ENCODE measurements at regions not wholly inside any gene's neighbourhood (a gene's known extent, or its start where the extent isn't known, plus 50 kb on each side); places are given as distances from the start of the nearest gene placed in this dataset.

GRCh38 chr18:43886341-43886740, 609.1 kb upstream of the SYT4 start:
- no peaks in the 10 kb centered on the region for H3K9me3 ChIP-seq (ENCODE audit: control insufficient read depth, insufficient read depth, low read length)
- no peaks in the 10 kb centered on the region for H3K36me3 ChIP-seq (ENCODE audit: control insufficient read depth, insufficient read depth, low read length)
- WGBS (ENCODE audit: insufficient coverage, insufficient read length) = no CpG with 5 or more reads among the region's 1 CpG
- H3K4me3 ChIP-seq (ENCODE audit: low read length) = no peak overlapping the region
- H3K27ac ChIP-seq (ENCODE audit: low read length) = no peak overlapping the region
- no peaks in the 10 kb centered on the region for H3K27me3 ChIP-seq (ENCODE audit: control insufficient read depth, insufficient read depth, low read length)
- H3K4me1 ChIP-seq (ENCODE audit: control insufficient read depth, insufficient read depth, low read length) = no peaks in the 10 kb centered on the region
- DNase-seq (ENCODE audit: low read depth, low spot score) = no peak

GRCh38 chr18:43887491-43887890, 610.2 kb upstream of the SYT4 start:
- H3K4me3 ChIP-seq (ENCODE audit: low read length) = no peak overlapping the region
- no peak overlapping the region for H3K27ac ChIP-seq (ENCODE audit: low read length)
- no peaks in the 10 kb centered on the region for H3K9me3 ChIP-seq (ENCODE audit: control insufficient read depth, insufficient read depth, low read length)
- no peaks in the 10 kb centered on the region for H3K27me3 ChIP-seq (ENCODE audit: control insufficient read depth, insufficient read depth, low read length)
- peak; percentile 7 for DNase-seq (ENCODE audit: low read depth, low spot score)
- no CpG with 5 or more reads among the region's 2 CpGs for WGBS (ENCODE audit: insufficient coverage, insufficient read length)
- no peaks in the 10 kb centered on the region for H3K4me1 ChIP-seq (ENCODE audit: control insufficient read depth, insufficient read depth, low read length)
- H3K36me3 ChIP-seq (ENCODE audit: control insufficient read depth, insufficient read depth, low read length) = no peaks in the 10 kb centered on the region

DNA sequence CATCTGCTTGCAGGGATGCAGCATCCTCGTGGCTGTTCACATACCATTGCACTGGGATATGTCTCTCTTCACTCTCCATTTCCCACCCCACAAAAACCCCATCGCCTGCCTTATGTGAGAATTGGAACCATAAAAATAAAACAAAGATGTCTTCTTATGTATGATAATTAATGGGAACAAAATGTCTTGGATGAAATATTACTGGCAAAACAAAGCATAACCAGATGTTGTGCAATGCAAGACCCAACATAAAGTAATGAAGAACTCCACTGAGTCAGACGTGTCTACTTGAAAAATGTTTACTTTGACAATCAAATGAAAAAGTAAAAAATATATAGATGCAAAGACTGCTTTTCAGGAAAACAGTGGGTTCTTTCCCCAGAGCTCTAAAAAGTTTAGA, 611.3 kb upstream of the SYT4 start:
- no peaks in the 10 kb centered on the region for H3K9me3 ChIP-seq (ENCODE audit: control insufficient read depth, insufficient read depth, low read length)
- no peaks in the 10 kb centered on the region for H3K4me1 ChIP-seq (ENCODE audit: control insufficient read depth, insufficient read depth, low read length)
- WGBS (ENCODE audit: insufficient coverage, insufficient read length) = no CpG with 5 or more reads among the region's 3 CpGs
- H3K27me3 ChIP-seq (ENCODE audit: control insufficient read depth, insufficient read depth, low read length) = no peaks in the 10 kb centered on the region
- H3K27ac ChIP-seq (ENCODE audit: low read length) = no peak overlapping the region
- DNase-seq (ENCODE audit: low read depth, low spot score) = no peak
- H3K4me3 ChIP-seq (ENCODE audit: low read length) = no peak overlapping the region
- H3K36me3 ChIP-seq (ENCODE audit: control insufficient read depth, insufficient read depth, low read length) = no peaks in the 10 kb centered on the region

GRCh38 chr18:43893001-43893637, 615.8 kb upstream of the SYT4 start:
- no peaks in the 10 kb centered on the region for H3K9me3 ChIP-seq (ENCODE audit: control insufficient read depth, insufficient read depth, low read length)
- no peak for DNase-seq (ENCODE audit: low read depth, low spot score)
- no peak overlapping the region for H3K27ac ChIP-seq (ENCODE audit: low read length)
- no peaks in the 10 kb centered on the region for H3K36me3 ChIP-seq (ENCODE audit: control insufficient read depth, insufficient read depth, low read length)
- no peaks in the 10 kb centered on the region for H3K27me3 ChIP-seq (ENCODE audit: control insufficient read depth, insufficient read depth, low read length)
- no CpG with 5 or more reads among the region's 5 CpGs for WGBS (ENCODE audit: insufficient coverage, insufficient read length)
- no peak overlapping the region for H3K4me3 ChIP-seq (ENCODE audit: low read length)
- H3K4me1 ChIP-seq (ENCODE audit: control insufficient read depth, insufficient read depth, low read length) = no peaks in the 10 kb centered on the region

GRCh38 chr18:43904209-43904837, 627.0 kb upstream of the SYT4 start:
- no peaks in the 10 kb centered on the region for H3K9me3 ChIP-seq (ENCODE audit: control insufficient read depth, insufficient read depth, low read length)
- H3K36me3 ChIP-seq (ENCODE audit: control insufficient read depth, insufficient read depth, low read length) = no peaks in the 10 kb centered on the region
- H3K4me3 ChIP-seq (ENCODE audit: low read length) = no peak overlapping the region
- H3K4me1 ChIP-seq (ENCODE audit: control insufficient read depth, insufficient read depth, low read length) = no peaks in the 10 kb centered on the region
- no peak overlapping the region for H3K27ac ChIP-seq (ENCODE audit: low read length)
- WGBS (ENCODE audit: insufficient coverage, insufficient read length) = no CpG with 5 or more reads among the region's 1 CpG
- no peaks in the 10 kb centered on the region for H3K27me3 ChIP-seq (ENCODE audit: control insufficient read depth, insufficient read depth, low read length)
- DNase-seq (ENCODE audit: low read depth, low spot score) = no peak

GRCh38 chr18:43914018-43914417, 636.7 kb upstream of the SYT4 start:
- no CpG with 5 or more reads among the region's 2 CpGs for WGBS (ENCODE audit: insufficient coverage, insufficient read length)
- Histone ChIP-seq H3K36me3 (ENCODE audit: control insufficient read depth, insufficient read depth, low read length) (no peaks in the 10 kb centered on the region), H3K27ac (ENCODE audit: low read length) (no peak overlapping the region), H3K4me3 (ENCODE audit: low read length) (no peak overlapping the region), H3K4me1 (ENCODE audit: control insufficient read depth, insufficient read depth, low read length) (no peaks in the 10 kb centered on the region), H3K9me3 (ENCODE audit: control insufficient read depth, insufficient read depth, low read length) (no peaks in the 10 kb centered on the region), H3K27me3 (ENCODE audit: control insufficient read depth, insufficient read depth, low read length) (no peaks in the 10 kb centered on the region)
- DNase-seq (ENCODE audit: low read depth, low spot score) = no peak

- no peaks in the 10 kb centered on the region for H3K27me3 ChIP-seq (ENCODE audit: control insufficient read depth, insufficient read depth, low read length)
- no peak overlapping the region for H3K4me3 ChIP-seq (ENCODE audit: low read length)
- H3K27ac ChIP-seq (ENCODE audit: low read length) = no peak overlapping the region
- no CpG with 5 or more reads among the region's 3 CpGs for WGBS (ENCODE audit: insufficient coverage, insufficient read length)
- no peak for DNase-seq (ENCODE audit: low read depth, low spot score)
- no peaks in the 10 kb centered on the region for H3K36me3 ChIP-seq (ENCODE audit: control insufficient read depth, insufficient read depth, low read length)
- no peaks in the 10 kb centered on the region for H3K9me3 ChIP-seq (ENCODE audit: control insufficient read depth, insufficient read depth, low read length)
- H3K4me1 ChIP-seq (ENCODE audit: control insufficient read depth, insufficient read depth, low read length) = no peaks in the 10 kb centered on the region
Measured at GRCh38 chr18:43916984-43917383, 639.7 kb upstream of the SYT4 start.

DNA sequence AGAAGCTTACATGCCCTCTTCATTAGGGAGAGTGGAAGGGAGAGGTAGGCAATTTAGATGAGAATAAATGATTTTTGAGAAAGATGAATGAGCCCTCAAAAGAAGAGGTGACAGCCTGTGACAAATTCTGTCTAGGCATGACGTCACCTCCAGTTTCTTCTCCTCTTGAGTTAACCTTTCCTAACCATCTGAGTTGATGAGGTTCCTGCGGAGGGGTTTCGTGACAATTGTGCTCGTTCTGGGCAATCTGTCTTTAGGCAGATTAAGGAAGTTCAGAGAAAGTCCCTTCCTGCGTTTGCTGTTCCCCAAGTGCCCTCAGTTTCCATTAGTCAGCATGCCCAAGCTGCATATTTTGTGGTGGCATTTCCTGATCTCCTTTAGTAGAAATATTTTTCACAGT, 640.2 kb upstream of the SYT4 start:
- no peaks in the 10 kb centered on the region for H3K27me3 ChIP-seq (ENCODE audit: control insufficient read depth, insufficient read depth, low read length)
- WGBS (ENCODE audit: insufficient coverage, insufficient read length) = no CpG with 5 or more reads among the region's 5 CpGs

GRCh38 chr18:43919551-43919950, 642.3 kb upstream of the SYT4 start:
- no peak for DNase-seq (ENCODE audit: low read depth, low spot score)
- H3K27ac ChIP-seq (ENCODE audit: low read length) = no peak overlapping the region
- H3K27me3 ChIP-seq (ENCODE audit: control insufficient read depth, insufficient read depth, low read length) = no peaks in the 10 kb centered on the region

More for the DNA sequence above, 640.2 kb upstream of the SYT4 start:
- H3K4me1 ChIP-seq (ENCODE audit: control insufficient read depth, insufficient read depth, low read length) = no peaks in the 10 kb centered on the region
- H3K27ac ChIP-seq (ENCODE audit: low read length) = no peak overlapping the region
- H3K4me3 ChIP-seq (ENCODE audit: low read length) = no peak overlapping the region
- H3K9me3 ChIP-seq (ENCODE audit: control insufficient read depth, insufficient read depth, low read length) = no peaks in the 10 kb centered on the region
- no peaks in the 10 kb centered on the region for H3K36me3 ChIP-seq (ENCODE audit: control insufficient read depth, insufficient read depth, low read length)
- no peak for DNase-seq (ENCODE audit: low read depth, low spot score)

GRCh38 chr18:43931439-43931838, 654.1 kb upstream of the SYT4 start:
- no peaks in the 10 kb centered on the region for H3K4me1 ChIP-seq (ENCODE audit: control insufficient read depth, insufficient read depth, low read length)
- H3K9me3 ChIP-seq (ENCODE audit: control insufficient read depth, insufficient read depth, low read length) = no peaks in the 10 kb centered on the region
- H3K27ac ChIP-seq (ENCODE audit: low read length) = no peak overlapping the region
- no peaks in the 10 kb centered on the region for H3K27me3 ChIP-seq (ENCODE audit: control insufficient read depth, insufficient read depth, low read length)
- H3K4me3 ChIP-seq (ENCODE audit: low read length) = no peak overlapping the region
- DNase-seq (ENCODE audit: low read depth, low spot score) = no peak
- no peaks in the 10 kb centered on the region for H3K36me3 ChIP-seq (ENCODE audit: control insufficient read depth, insufficient read depth, low read length)
- WGBS (ENCODE audit: insufficient coverage, insufficient read length) = no CpG with 5 or more reads among the region's 3 CpGs

More at GRCh38 chr18:43919551-43919950, 642.3 kb upstream of the SYT4 start:
- H3K4me1 ChIP-seq (ENCODE audit: control insufficient read depth, insufficient read depth, low read length) = no peaks in the 10 kb centered on the region
- no peaks in the 10 kb centered on the region for H3K9me3 ChIP-seq (ENCODE audit: control insufficient read depth, insufficient read depth, low read length)
- no peaks in the 10 kb centered on the region for H3K36me3 ChIP-seq (ENCODE audit: control insufficient read depth, insufficient read depth, low read length)
- H3K4me3 ChIP-seq (ENCODE audit: low read length) = no peak overlapping the region

DNA sequence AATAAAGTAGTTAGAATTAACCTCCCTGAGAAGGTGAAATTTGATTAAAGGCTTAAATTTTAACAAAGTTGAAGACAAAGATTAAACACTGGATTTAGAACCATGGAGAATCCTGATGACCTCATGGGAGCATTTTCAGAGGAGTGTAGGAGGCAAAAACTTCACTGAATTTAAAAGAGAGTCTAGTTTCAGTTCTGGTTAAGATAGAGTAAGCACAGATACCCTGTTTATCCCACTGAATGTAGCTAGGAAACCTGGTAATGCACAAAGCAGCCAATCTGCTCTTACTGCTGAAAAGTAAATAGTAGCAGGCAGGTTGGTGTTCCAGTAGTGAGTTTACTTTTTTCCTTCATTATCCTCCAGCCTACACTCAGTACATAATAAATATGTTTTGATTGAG, 654.9 kb upstream of the SYT4 start:
- no peak for DNase-seq (ENCODE audit: low read depth, low spot score)
- Histone ChIP-seq H3K4me1 (ENCODE audit: control insufficient read depth, insufficient read depth, low read length) (no peaks in the 10 kb centered on the region), H3K27me3 (ENCODE audit: control insufficient read depth, insufficient read depth, low read length) (no peaks in the 10 kb centered on the region), H3K27ac (ENCODE audit: low read length) (no peak overlapping the region), H3K9me3 (ENCODE audit: control insufficient read depth, insufficient read depth, low read length) (no peaks in the 10 kb centered on the region), H3K4me3 (ENCODE audit: low read length) (no peak overlapping the region), H3K36me3 (ENCODE audit: control insufficient read depth, insufficient read depth, low read length) (no peaks in the 10 kb centered on the region)
